Spinal cord (tissue), 9 donors: ENCODE measurements at regions not wholly inside any gene's neighbourhood (a gene's known extent, or its start where the extent isn't known, plus 50 kb on each side); places are given as distances from the start of the nearest gene placed in this dataset.

Experiments used
- DNase-seq, 6 donors: peaks; one replicate each; pipeline versions ENCODE4 v3.0.0 to v3.0.0-alpha.2; 2013 to 2015; ENCODE audit warnings: low spot score in 6 of 6, low read depth in 4 of 6
- H3K27ac ChIP-seq: one replicate; pipeline ENCODE4 v1.5.1; 2013; ENCODE audit warnings: low read depth, low read length, control low read depth
- H3K27me3 ChIP-seq: one replicate; pipeline ENCODE4 v1.6.1; 2013; ENCODE audit warnings: low read length; ENCODE audit not compliant: control insufficient read depth, insufficient read depth
- H3K36me3 ChIP-seq: one replicate; pipeline ENCODE4 v1.6.1; 2013; ENCODE audit warnings: low read length; ENCODE audit not compliant: control insufficient read depth, insufficient read depth
- H3K4me1 ChIP-seq: one replicate; pipeline ENCODE4 v1.6.1; 2013; ENCODE audit warnings: low read length; ENCODE audit not compliant: control insufficient read depth, insufficient read depth
- H3K4me3 ChIP-seq: one replicate; pipeline ENCODE4 v1.5.1; 2013; ENCODE audit warnings: low read depth, low read length, control low read depth
- H3K9me3 ChIP-seq: one replicate; pipeline ENCODE4 v1.6.1; 2013; ENCODE audit warnings: low read length; ENCODE audit not compliant: control insufficient read depth, insufficient read depth
- WGBS: methylation state at CpG from one replicate; pipeline ENCODE4 v1.1.5; 2013; ENCODE audit warnings: missing lambda C conversion rate; ENCODE audit not compliant: insufficient coverage; 5-methylcytosine and 5-hydroxymethylcytosine counted together
- donor health status: healthy.

- DNase-seq = no peak
- no peaks in the 10 kb centered on the region for H3K4me1 ChIP-seq
- WGBS = 100% methylated on average over 1 of the region's 1 CpG
Measured at GRCh38 chr2:163231666-163232065, 393.1 kb upstream of the KCNH7 start.

GRCh38 chr2:163213661-163214081 is 375.1 kb upstream of the KCNH7 start:
- WGBS = 83% methylated on average over 1 of the region's 3 CpGs
- peak in 1 of 6 donors; percentile 26 for DNase-seq
- Histone ChIP-seq H3K27me3 (no peaks in the 10 kb centered on the region), H3K9me3 (no peaks in the 10 kb centered on the region), H3K4me3 (no peak overlapping the region), H3K27ac (no peak overlapping the region), H3K36me3 (no peaks in the 10 kb centered on the region), H3K4me1 (no peaks in the 10 kb centered on the region)

More at GRCh38 chr2:163231666-163232065, 393.1 kb upstream of the KCNH7 start:
- no peak overlapping the region for H3K4me3 ChIP-seq
- H3K9me3 ChIP-seq = no peaks in the 10 kb centered on the region
- no peaks in the 10 kb centered on the region for H3K27me3 ChIP-seq
- no peak overlapping the region for H3K27ac ChIP-seq
- no peaks in the 10 kb centered on the region for H3K36me3 ChIP-seq

GRCh38 chr2:163210430-163210918 is 371.9 kb upstream of the KCNH7 start:
- DNase-seq = no peak
- Histone ChIP-seq H3K4me3 (no peak overlapping the region), H3K27me3 (no peaks in the 10 kb centered on the region), H3K9me3 (no peaks in the 10 kb centered on the region), H3K4me1 (no peaks in the 10 kb centered on the region), H3K27ac (no peak overlapping the region), H3K36me3 (no peaks in the 10 kb centered on the region)
- 100% methylated on average over 1 of the region's 1 CpG for WGBS

- Histone ChIP-seq H3K4me1 (no peaks in the 10 kb centered on the region), H3K27me3 (no peaks in the 10 kb centered on the region), H3K9me3 (no peaks in the 10 kb centered on the region), H3K36me3 (no peaks in the 10 kb centered on the region), H3K4me3 (no peak overlapping the region), H3K27ac (no peak overlapping the region)
- DNase-seq = no peak
- WGBS = 62% methylated on average over 2 of the region's 2 CpGs
Measured at GRCh38 chr2:163207693-163208370, 369.3 kb upstream of the KCNH7 start.

GRCh38 chr2:163205589-163206254 is 367.2 kb upstream of the KCNH7 start:
- Histone ChIP-seq H3K27ac (no peak overlapping the region), H3K4me3 (no peak overlapping the region), H3K36me3 (no peaks in the 10 kb centered on the region), H3K4me1 (no peaks in the 10 kb centered on the region), H3K9me3 (no peaks in the 10 kb centered on the region), H3K27me3 (no peaks in the 10 kb centered on the region)
- DNase-seq = no peak
- 37% methylated on average over 3 of the region's 7 CpGs for WGBS

GRCh38 chr2:163200741-163201140 is 362.2 kb upstream of the KCNH7 start:
- Histone ChIP-seq H3K27me3 (no peaks in the 10 kb centered on the region), H3K36me3 (no peaks in the 10 kb centered on the region), H3K4me1 (no peaks in the 10 kb centered on the region), H3K27ac (no peak overlapping the region), H3K4me3 (no peak overlapping the region), H3K9me3 (no peaks in the 10 kb centered on the region)
- no peak for DNase-seq
- 92% methylated on average over 3 of the region's 4 CpGs for WGBS

- Histone ChIP-seq H3K27ac (no peak overlapping the region), H3K4me1 (no peaks in the 10 kb centered on the region), H3K36me3 (no peaks in the 10 kb centered on the region), H3K27me3 (no peaks in the 10 kb centered on the region), H3K9me3 (no peaks in the 10 kb centered on the region), H3K4me3 (no peak overlapping the region)
- DNase-seq = no peak
- 100% methylated on average over 1 of the region's 2 CpGs for WGBS
Measured at GRCh38 chr2:163198972-163199371, 360.4 kb upstream of the KCNH7 start.

- no peak for DNase-seq
- H3K36me3 ChIP-seq = no peaks in the 10 kb centered on the region
- no CpG with 5 or more reads among the region's 1 CpG for WGBS
- no peak overlapping the region for H3K27ac ChIP-seq
- H3K4me3 ChIP-seq = no peak overlapping the region
- no peaks in the 10 kb centered on the region for H3K9me3 ChIP-seq
- no peaks in the 10 kb centered on the region for H3K4me1 ChIP-seq
- H3K27me3 ChIP-seq = no peaks in the 10 kb centered on the region
Measured at GRCh38 chr2:163198007-163198406, 359.4 kb upstream of the KCNH7 start.

- Histone ChIP-seq H3K4me3 (no peak overlapping the region), H3K27me3 (no peaks in the 10 kb centered on the region), H3K27ac (no peak overlapping the region), H3K36me3 (no peaks in the 10 kb centered on the region), H3K9me3 (no peaks in the 10 kb centered on the region), H3K4me1 (no peaks in the 10 kb centered on the region)
- DNase-seq = peak in 3 of 6 donors; percentile 32 to 84 (median 60)
Measured at GRCh38 chr2:163191372-163191771, 352.8 kb upstream of the KCNH7 start.
